Adipocyte (in vitro differentiated cells): ENCODE measurements at regions not wholly inside any gene's neighbourhood (a gene's known extent, or its start where the extent isn't known, plus 50 kb on each side); places are given as distances from the start of the nearest gene placed in this dataset.
"Not testable (repeated sequence)": the region's sequence is repeated elsewhere in the genome, so short reads cannot be mapped to it uniquely, and the experiment has no call there.

Source experiments
- DNase-seq: peaks from one replicate; pipeline ENCODE4 v3.0.0-alpha.2; 2015; ENCODE audit warnings: low read depth
- H3K27me3 ChIP-seq: replicated peaks from 2 replicates; pipeline ENCODE4 v1.7.0; 2013; ENCODE audit warnings: mild to moderate bottlenecking, low read length, moderate library complexity; ENCODE audit not compliant: control insufficient read depth, insufficient read depth
- H3K36me3 ChIP-seq: 2 replicates; pipeline ENCODE4 v1.7.0; 2013; ENCODE audit warnings: low read length, mild to moderate bottlenecking, moderate library complexity; ENCODE audit not compliant: control insufficient read depth, insufficient read depth, severe bottlenecking
- H3K4me1 ChIP-seq: 2 replicates; pipeline ENCODE4 v1.7.0; 2013; ENCODE audit warnings: mild to moderate bottlenecking, low read length, moderate library complexity; ENCODE audit not compliant: control insufficient read depth, insufficient read depth
- H3K4me3 ChIP-seq: 2 replicates; pipeline ENCODE4 v1.7.0; 2013; ENCODE audit warnings: mild to moderate bottlenecking, low read length, moderate library complexity
- H3K9ac ChIP-seq: 2 replicates; pipeline ENCODE4 v1.7.0; 2013; ENCODE audit warnings: mild to moderate bottlenecking, low read length, moderate library complexity
- H3K9me3 ChIP-seq: 2 replicates; pipeline ENCODE4 v1.7.0; 2013; ENCODE audit warnings: mild to moderate bottlenecking, low read length, moderate library complexity; ENCODE audit not compliant: control insufficient read depth

GRCh38 chr10:20658158-20658557 is 239.0 kb downstream of the NEBL start:
- no peak for DNase-seq
- H3K9ac ChIP-seq: no peak overlapping the region
- H3K4me3 ChIP-seq: no peak overlapping the region

DNA sequence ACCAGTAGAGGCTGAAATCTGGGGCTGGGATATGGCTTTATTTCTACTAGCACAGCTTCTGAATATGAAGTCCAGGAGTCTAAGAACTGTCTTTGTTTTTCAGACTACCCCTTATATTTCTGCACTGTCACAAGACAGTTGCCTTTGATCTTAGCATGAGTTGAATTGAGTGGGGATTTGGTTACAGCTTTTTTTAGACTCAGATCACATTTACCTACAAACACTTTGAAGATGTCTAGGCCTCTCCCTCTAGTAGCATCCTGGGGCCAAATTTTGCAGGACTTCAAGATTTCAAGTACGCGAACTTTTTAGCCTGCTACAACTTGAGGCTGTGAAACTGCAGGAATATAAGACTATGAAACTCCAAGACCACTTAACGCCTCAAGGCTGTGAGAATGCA is 240.2 kb downstream of the NEBL start:
- Histone ChIP-seq H3K36me3 (no peaks in the 10 kb centered on the region), H3K27me3 (no peaks in the 10 kb centered on the region), H3K9me3 (no peaks in the 10 kb centered on the region), H3K9ac (no peak overlapping the region), H3K4me3 (no peak overlapping the region), H3K4me1 (no peaks in the 10 kb centered on the region)
- no peak for DNase-seq

More at GRCh38 chr10:20658158-20658557, 239.0 kb downstream of the NEBL start:
- Histone ChIP-seq H3K27me3 (no peaks in the 10 kb centered on the region), H3K9me3 (peaks cover 9% of the 10 kb centered on the region), H3K4me1 (no peaks in the 10 kb centered on the region), H3K36me3 (no peaks in the 10 kb centered on the region)

DNA sequence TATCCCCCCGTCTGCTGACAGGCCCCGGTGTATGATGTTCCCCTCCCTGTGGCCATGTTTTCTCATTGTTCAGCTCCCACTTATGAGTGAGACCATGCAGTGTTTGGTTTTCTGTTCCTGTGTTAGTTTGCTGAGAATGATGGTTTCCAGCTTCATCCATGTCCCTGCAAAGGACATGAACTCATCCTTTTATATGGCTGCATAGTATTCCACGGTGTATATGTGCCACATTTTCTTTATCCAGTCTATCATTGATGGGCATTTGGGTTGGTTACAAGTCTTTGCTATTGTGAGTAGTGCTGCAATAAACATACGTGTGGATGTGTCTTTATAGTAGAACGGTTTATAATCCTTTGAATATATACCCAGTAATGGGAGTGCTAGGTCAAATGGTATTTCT is 244.7 kb downstream of the NEBL start:
- H3K27me3 ChIP-seq, DNase-seq, H3K36me3 ChIP-seq, H3K9ac ChIP-seq, H3K9me3 ChIP-seq, H3K4me1 ChIP-seq, H3K4me3 ChIP-seq: not testable (repeated sequence)

GRCh38 chr10:20648263-20648874 is 248.7 kb downstream of the NEBL start:
- H3K27me3 ChIP-seq: no peaks in the 10 kb centered on the region

DNA sequence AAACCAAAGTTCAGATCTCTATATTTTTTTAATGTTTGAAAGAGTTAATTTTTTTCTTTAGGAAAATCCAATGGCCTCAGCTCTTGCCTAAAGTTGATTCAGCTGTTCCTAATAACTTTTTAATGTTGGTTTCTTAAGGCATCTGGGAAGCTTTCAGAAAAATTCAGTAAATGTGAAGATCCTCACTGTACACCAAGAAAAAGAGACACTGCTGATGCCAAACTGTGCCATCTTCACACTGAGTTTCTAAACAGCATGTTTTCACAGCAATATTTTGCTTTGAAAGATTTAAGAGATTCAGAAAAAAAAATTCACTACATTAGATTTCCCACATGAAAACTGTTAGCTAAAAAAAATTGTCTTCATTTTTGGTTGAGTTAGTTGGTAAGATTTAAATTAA is 249.4 kb downstream of the NEBL start:
- no peak overlapping the region for H3K4me3 ChIP-seq
- H3K9ac ChIP-seq: no peak overlapping the region
- H3K27me3 ChIP-seq: no peaks in the 10 kb centered on the region
- no peaks in the 10 kb centered on the region for H3K36me3 ChIP-seq
- peaks cover 11% of the 10 kb centered on the region for H3K4me1 ChIP-seq
- DNase-seq: no peak
- H3K9me3 ChIP-seq: no peaks in the 10 kb centered on the region

More at GRCh38 chr10:20648263-20648874, 248.7 kb downstream of the NEBL start:
- Histone ChIP-seq H3K9me3 (no peaks in the 10 kb centered on the region), H3K36me3 (no peaks in the 10 kb centered on the region), H3K9ac (no peak overlapping the region), H3K4me1 (peaks cover 11% of the 10 kb centered on the region), H3K4me3 (no peak overlapping the region)
- DNase-seq: no peak

GRCh38 chr10:20644421-20644820 is 252.7 kb downstream of the NEBL start:
- Histone ChIP-seq H3K9ac (no peak overlapping the region), H3K36me3 (no peaks in the 10 kb centered on the region), H3K9me3 (no peaks in the 10 kb centered on the region), H3K27me3 (no peaks in the 10 kb centered on the region), H3K4me3 (no peak overlapping the region), H3K4me1 (peaks cover 11% of the 10 kb centered on the region)
- DNase-seq: no peak

GRCh38 chr10:20641605-20642004 is 255.5 kb downstream of the NEBL start:
- no peak for DNase-seq
- Histone ChIP-seq H3K27me3 (no peaks in the 10 kb centered on the region), H3K36me3 (no peaks in the 10 kb centered on the region), H3K4me3 (no peak overlapping the region), H3K4me1 (peaks cover 11% of the 10 kb centered on the region), H3K9ac (no peak overlapping the region), H3K9me3 (no peaks in the 10 kb centered on the region)

- Histone ChIP-seq H3K4me3 (no peak overlapping the region), H3K9ac (no peak overlapping the region), H3K27me3 (no peaks in the 10 kb centered on the region), H3K36me3 (no peaks in the 10 kb centered on the region), H3K9me3 (no peaks in the 10 kb centered on the region), H3K4me1 (no peaks in the 10 kb centered on the region)
- DNase-seq: no peak
Measured at GRCh38 chr10:20635570-20635969, 261.5 kb downstream of the NEBL start.

DNA sequence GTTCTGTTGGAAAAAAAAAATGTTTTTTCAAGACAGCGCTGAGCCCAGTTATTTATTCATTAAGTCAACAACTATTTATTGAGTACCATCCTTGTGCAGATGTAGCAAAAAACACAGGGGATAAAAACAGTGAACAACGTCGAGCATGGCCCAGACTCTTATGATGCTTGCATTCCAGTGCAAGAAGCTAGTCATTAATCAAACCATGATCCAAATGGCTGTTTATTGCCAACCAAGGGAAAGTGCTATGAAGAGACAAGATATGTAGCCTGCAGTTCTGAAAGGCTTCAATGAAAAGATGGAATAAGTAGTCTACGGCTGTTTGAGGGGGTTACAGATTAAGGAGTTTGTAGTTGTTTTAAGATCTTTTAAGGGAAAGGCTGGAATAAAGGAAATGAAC is 262.3 kb downstream of the NEBL start:
- H3K36me3 ChIP-seq: no peaks in the 10 kb centered on the region
- H3K4me3 ChIP-seq: no peak overlapping the region
- no peaks in the 10 kb centered on the region for H3K27me3 ChIP-seq
- no peaks in the 10 kb centered on the region for H3K9me3 ChIP-seq
- no peak overlapping the region for H3K9ac ChIP-seq
- no peak for DNase-seq
- H3K4me1 ChIP-seq: no peaks in the 10 kb centered on the region

DNA sequence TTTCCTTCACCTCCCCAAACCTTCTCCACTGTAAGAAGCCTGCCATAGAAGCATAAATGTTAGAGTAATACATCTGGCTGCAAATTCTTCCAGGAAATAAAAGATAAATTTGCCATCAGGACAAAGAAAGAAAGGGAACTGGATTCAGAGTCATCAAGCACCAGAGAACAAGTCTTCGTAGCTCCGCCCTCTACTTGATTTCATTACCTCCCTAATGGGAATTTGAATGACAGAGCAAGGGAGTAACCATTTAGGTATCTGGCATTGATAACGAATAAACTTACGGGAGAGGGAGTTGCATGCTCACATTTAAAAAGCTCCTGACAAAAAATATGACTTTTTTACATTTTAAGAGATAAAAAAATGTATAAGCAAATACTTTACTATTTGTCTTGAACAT is 263.4 kb downstream of the NEBL start:
- no peak overlapping the region for H3K4me3 ChIP-seq
- H3K36me3 ChIP-seq: no peaks in the 10 kb centered on the region
- no peak overlapping the region for H3K9ac ChIP-seq
- no peaks in the 10 kb centered on the region for H3K4me1 ChIP-seq
- H3K9me3 ChIP-seq: no peaks in the 10 kb centered on the region
- DNase-seq: no peak
- H3K27me3 ChIP-seq: no peaks in the 10 kb centered on the region

- no peaks in the 10 kb centered on the region for H3K36me3 ChIP-seq
- DNase-seq: no peak
- no peak overlapping the region for H3K4me3 ChIP-seq
- H3K9me3 ChIP-seq: no peaks in the 10 kb centered on the region
- H3K4me1 ChIP-seq: no peaks in the 10 kb centered on the region
- no peak overlapping the region for H3K9ac ChIP-seq
- no peaks in the 10 kb centered on the region for H3K27me3 ChIP-seq
Measured at GRCh38 chr10:20632696-20633095, 264.4 kb downstream of the NEBL start.

GRCh38 chr10:20631229-20631628 is 265.9 kb downstream of the NEBL start:
- no peaks in the 10 kb centered on the region for H3K36me3 ChIP-seq
- H3K9me3 ChIP-seq: no peaks in the 10 kb centered on the region
- H3K27me3 ChIP-seq: no peaks in the 10 kb centered on the region
- no peak overlapping the region for H3K4me3 ChIP-seq
- no peaks in the 10 kb centered on the region for H3K4me1 ChIP-seq
- no peak for DNase-seq
- H3K9ac ChIP-seq: no peak overlapping the region
